NCI-H460 (cell line): ENCODE measurements at regions not wholly inside any gene's neighbourhood (a gene's known extent, or its start where the extent isn't known, plus 50 kb on each side); places are given as distances from the start of the nearest gene placed in this dataset.
"Not testable (repeated sequence)": the region's sequence is repeated elsewhere in the genome, so short reads cannot be mapped to it uniquely, and the experiment has no call there.

Experiments
- DNase-seq: peaks from one replicate; pipeline ENCODE4 v3.0.0-alpha.2; 2016; ENCODE audit warnings: low read depth; ENCODE audit errors: extremely low read depth

GRCh38 chr17:68135141-68135887 lies 99.8 kb downstream of the KPNA2 start:
- no peak for DNase-seq

GRCh38 chr17:68141050-68141449 lies 105.5 kb downstream of the KPNA2 start:
- DNase-seq = no peak

- DNase-seq = no peak
Measured at GRCh38 chr17:68142595-68142994, 105.2 kb upstream of the AMZ2 start.

GRCh38 chr17:68143425-68143824 lies 104.4 kb upstream of the AMZ2 start:
- no peak for DNase-seq

- DNase-seq = no peak
Measured at GRCh38 chr17:68145088-68145487, 102.8 kb upstream of the AMZ2 start.

- no peak for DNase-seq
Measured at GRCh38 chr17:68148936-68149335, 98.9 kb upstream of the AMZ2 start.

- no peak for DNase-seq
Measured at GRCh38 chr17:68152161-68152571, 95.7 kb upstream of the AMZ2 start.

GRCh38 chr17:68155692-68156091 lies 92.2 kb upstream of the AMZ2 start:
- no peak for DNase-seq

- DNase-seq = no peak
Measured at GRCh38 chr17:68161644-68162428, 86.0 kb upstream of the AMZ2 start.

GRCh38 chr17:68168273-68169164 lies 79.3 kb upstream of the AMZ2 start:
- not testable (repeated sequence) for DNase-seq

GRCh38 chr17:68169165-68169821 lies 78.5 kb upstream of the AMZ2 start:
- DNase-seq = not testable (repeated sequence)

GRCh38 chr17:68169840-68170239 lies 78.0 kb upstream of the AMZ2 start:
- DNase-seq = no peak

GRCh38 chr17:68170246-68170645 lies 77.6 kb upstream of the AMZ2 start:
- DNase-seq = no peak

- peak; percentile 63 for DNase-seq
Measured at GRCh38 chr17:68172461-68172954, 75.3 kb upstream of the AMZ2 start.

GRCh38 chr17:68175416-68175815 lies 72.4 kb upstream of the AMZ2 start:
- no peak for DNase-seq

- no peak for DNase-seq
Measured at GRCh38 chr17:68175905-68176304, 71.9 kb upstream of the AMZ2 start.

- DNase-seq = no peak
Measured at GRCh38 chr17:68176718-68177117, 71.1 kb upstream of the AMZ2 start.

GRCh38 chr17:68178831-68179230 lies 69.0 kb upstream of the AMZ2 start:
- DNase-seq = no peak

- DNase-seq = no peak
Measured at GRCh38 chr17:68179236-68179925, 68.5 kb upstream of the AMZ2 start.

GRCh38 chr17:68179926-68180285 lies 67.9 kb upstream of the AMZ2 start:
- no peak for DNase-seq
